ENCODE measurements at regions not wholly inside any gene's neighbourhood (a gene's known extent, or its start where the extent isn't known, plus 50 kb on each side); places are given as distances from the start of the nearest gene placed in this dataset.
"Not testable (repeated sequence)": the region's sequence is repeated elsewhere in the genome, so short reads cannot be mapped to it uniquely, and the experiment has no call there.

GRCh38 chr13:30520571-30520970, 54.8 kb upstream of the HMGB1 start:
- no peak for TF ChIP-seq POU2F2 (IDR thresholded peaks at IDR 0.05; ENCODE audit: low read depth, low read length)
- no peak for TF ChIP-seq TAF1 (IDR thresholded peaks at IDR 0.05; ENCODE audit: low read depth, low read length)
- no peak for TF ChIP-seq POLR2A (IDR thresholded peaks at IDR 0.05; ENCODE audit: low read depth, low read length)
- TF ChIP-seq POLR2AphosphoS5 (IDR thresholded peaks at IDR 0.05; ENCODE audit: low read depth, low read length), result no peak
- TF ChIP-seq PAX5 (IDR thresholded peaks at IDR 0.05; ENCODE audit: insufficient read depth, low read length, severe bottlenecking), result no peak
- TF ChIP-seq SPI1 (IDR thresholded peaks at IDR 0.05; ENCODE audit: low read depth, low read length), result no peak
- DNase-seq (ENCODE audit: insufficient read length, low spot score) (no peak), FAIRE-seq (no peak)

DNA sequence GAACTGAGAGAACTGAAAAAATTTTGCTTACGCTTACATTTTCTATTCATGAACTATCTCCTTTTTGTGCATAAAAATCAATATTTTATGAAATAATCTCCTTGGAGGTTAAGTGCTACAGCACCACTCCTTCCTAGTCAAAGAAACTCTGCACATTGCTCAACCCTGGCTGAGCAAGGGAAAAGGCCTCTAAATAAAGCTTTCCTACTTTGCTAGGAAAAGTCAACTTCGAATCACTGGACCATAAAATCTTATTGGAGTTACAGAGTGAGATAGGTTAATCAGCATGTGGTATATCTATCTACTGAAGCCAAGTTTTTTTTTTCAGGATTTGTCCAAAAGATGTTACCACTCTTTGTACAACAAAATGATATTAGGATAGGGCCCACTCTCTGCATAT, 57.5 kb upstream of the HMGB1 start:
- no peak for FAIRE-seq
- no peak for DNase-seq (ENCODE audit: insufficient read length, low spot score)
- no peak for TF ChIP-seq SPI1 (IDR thresholded peaks at IDR 0.05; ENCODE audit: low read depth, low read length)
- TF ChIP-seq POLR2A (IDR thresholded peaks at IDR 0.05; ENCODE audit: low read depth, low read length), result no peak
- TF ChIP-seq POLR2AphosphoS5 (IDR thresholded peaks at IDR 0.05; ENCODE audit: low read depth, low read length), result no peak
- no peak for TF ChIP-seq PAX5 (IDR thresholded peaks at IDR 0.05; ENCODE audit: insufficient read depth, low read length, severe bottlenecking)
- TF ChIP-seq POU2F2 (IDR thresholded peaks at IDR 0.05; ENCODE audit: low read depth, low read length), result no peak
- no peak for TF ChIP-seq TAF1 (IDR thresholded peaks at IDR 0.05; ENCODE audit: low read depth, low read length)

- DNase-seq (ENCODE audit: insufficient read length, low spot score); FAIRE-seq: not testable (repeated sequence)
Observed at GRCh38 chr13:30523817-30524216, 58.1 kb upstream of the HMGB1 start.

- not testable (repeated sequence) for DNase-seq (ENCODE audit: insufficient read length, low spot score)
- peak; percentile 74 for FAIRE-seq
Observed at GRCh38 chr13:30525212-30525611, 59.5 kb upstream of the HMGB1 start.

GRCh38 chr13:30526612-30527495, 61.1 kb upstream of the HMGB1 start:
- DNase-seq (ENCODE audit: insufficient read length, low spot score) (no peak), FAIRE-seq (no peak)
- TF ChIP-seq POLR2A (IDR thresholded peaks at IDR 0.05; ENCODE audit: low read depth, low read length) (no peak), PAX5 (IDR thresholded peaks at IDR 0.05; ENCODE audit: insufficient read depth, low read length, severe bottlenecking) (no peak), POU2F2 (IDR thresholded peaks at IDR 0.05; ENCODE audit: low read depth, low read length) (no peak), SPI1 (IDR thresholded peaks at IDR 0.05; ENCODE audit: low read depth, low read length) (no peak), POLR2AphosphoS5 (IDR thresholded peaks at IDR 0.05; ENCODE audit: low read depth, low read length) (no peak), TAF1 (IDR thresholded peaks at IDR 0.05; ENCODE audit: low read depth, low read length) (no peak)

- TF ChIP-seq POU2F2 (IDR thresholded peaks at IDR 0.05; ENCODE audit: low read depth, low read length) (0 out of 2 replicates have a peak, but pooled peaks have one; percentile 20), POLR2AphosphoS5 (IDR thresholded peaks at IDR 0.05; ENCODE audit: low read depth, low read length) (no peak), TAF1 (IDR thresholded peaks at IDR 0.05; ENCODE audit: low read depth, low read length) (no peak), SPI1 (IDR thresholded peaks at IDR 0.05; ENCODE audit: low read depth, low read length) (peak; percentile 38; the same call in 1 of the 2 replicates)
- FAIRE-seq (peak; percentile 95), DNase-seq (ENCODE audit: insufficient read length, low spot score) (peak; percentile 24)
Observed at GRCh38 chr13:30529085-30529834, 63.5 kb upstream of the HMGB1 start.

DNA sequence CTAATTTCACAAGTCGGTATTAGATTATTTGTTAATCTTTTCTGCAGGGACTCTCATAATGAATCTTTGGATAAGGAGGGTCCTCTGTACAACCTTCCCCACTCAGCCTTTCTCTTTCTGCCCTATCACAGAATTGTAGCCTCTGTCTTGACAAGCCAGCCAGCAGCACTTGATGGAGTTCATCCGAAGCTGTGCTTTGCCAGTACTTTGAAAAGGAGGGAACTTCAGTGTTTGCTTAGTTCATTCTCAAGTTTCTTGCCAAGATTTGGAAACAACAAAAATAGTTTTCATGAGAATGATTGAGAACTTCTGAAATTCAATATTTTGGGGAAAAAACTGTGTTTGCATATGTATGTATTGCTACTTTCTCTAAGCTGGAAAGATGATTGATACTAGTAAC, 69.3 kb upstream of the HMGB1 start:
- DNase-seq (ENCODE audit: insufficient read length, low spot score), result no peak
- TF ChIP-seq POU2F2 (IDR thresholded peaks at IDR 0.05; ENCODE audit: low read depth, low read length) (no peak), PAX5 (IDR thresholded peaks at IDR 0.05; ENCODE audit: insufficient read depth, low read length, severe bottlenecking) (no peak), POLR2A (IDR thresholded peaks at IDR 0.05; ENCODE audit: low read depth, low read length) (no peak), POLR2AphosphoS5 (IDR thresholded peaks at IDR 0.05; ENCODE audit: low read depth, low read length) (no peak), SPI1 (IDR thresholded peaks at IDR 0.05; ENCODE audit: low read depth, low read length) (no peak)
- no peak for FAIRE-seq

GRCh38 chr13:30545320-30545719, 72.4 kb upstream of the USPL1 start:
- FAIRE-seq (no peak), DNase-seq (ENCODE audit: insufficient read length, low spot score) (no peak)
- TF ChIP-seq POLR2A (IDR thresholded peaks at IDR 0.05; ENCODE audit: low read depth, low read length) (no peak), TAF1 (IDR thresholded peaks at IDR 0.05; ENCODE audit: low read depth, low read length) (no peak), POLR2AphosphoS5 (IDR thresholded peaks at IDR 0.05; ENCODE audit: low read depth, low read length) (no peak), POU2F2 (IDR thresholded peaks at IDR 0.05; ENCODE audit: low read depth, low read length) (no peak), SPI1 (IDR thresholded peaks at IDR 0.05; ENCODE audit: low read depth, low read length) (peak; percentile 91), PAX5 (IDR thresholded peaks at IDR 0.05; ENCODE audit: insufficient read depth, low read length, severe bottlenecking) (no peak)

DNA sequence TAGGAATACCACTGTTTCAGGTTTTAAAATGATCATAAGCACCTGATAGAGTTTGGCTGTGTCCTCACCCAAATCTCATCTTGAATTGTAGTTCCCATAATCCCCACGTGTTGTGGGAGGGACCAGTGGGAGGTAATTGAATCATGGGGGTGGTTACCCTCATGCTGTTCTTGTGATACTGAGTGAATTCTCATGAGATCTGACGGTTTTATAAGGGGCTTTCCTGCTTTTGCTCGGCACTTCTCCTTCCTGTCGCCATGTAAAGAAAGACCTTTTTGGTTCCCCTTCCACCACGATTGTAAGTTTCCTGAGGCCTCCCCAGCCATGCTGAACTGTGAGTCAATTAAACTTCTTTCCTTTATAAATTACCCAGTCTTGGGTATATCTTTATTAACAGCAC, 69.7 kb upstream of the USPL1 start:
- FAIRE-seq; DNase-seq (ENCODE audit: insufficient read length, low spot score): not testable (repeated sequence)
- peak; percentile 18; the same call in 1 of the 2 replicates for TF ChIP-seq SPI1 (IDR thresholded peaks at IDR 0.05; ENCODE audit: low read depth, low read length)

GRCh38 chr13:30551189-30551588, 66.5 kb upstream of the USPL1 start:
- DNase-seq (ENCODE audit: insufficient read length, low spot score) (no peak), FAIRE-seq (peak; percentile 13)
- TF ChIP-seq POLR2AphosphoS5 (IDR thresholded peaks at IDR 0.05; ENCODE audit: low read depth, low read length) (no peak), POLR2A (IDR thresholded peaks at IDR 0.05; ENCODE audit: low read depth, low read length) (no peak), SPI1 (IDR thresholded peaks at IDR 0.05; ENCODE audit: low read depth, low read length) (no peak), PAX5 (IDR thresholded peaks at IDR 0.05; ENCODE audit: insufficient read depth, low read length, severe bottlenecking) (no peak), POU2F2 (IDR thresholded peaks at IDR 0.05; ENCODE audit: low read depth, low read length) (no peak), TAF1 (IDR thresholded peaks at IDR 0.05; ENCODE audit: low read depth, low read length) (no peak)

Data from GM12891 (cell line).